Fibroblast of skin of abdomen (primary cell): ENCODE measurements at regions not wholly inside any gene's neighbourhood (a gene's known extent, or its start where the extent isn't known, plus 50 kb on each side); places are given as distances from the start of the nearest gene placed in this dataset.
"Not testable (repeated sequence)": the region's sequence is repeated elsewhere in the genome, so short reads cannot be mapped to it uniquely, and the experiment has no call there.

ENCODE experiments used
- DNase-seq: peaks from one replicate; pipeline ENCODE4 v3.0.0-alpha.2; 2013

DNA sequence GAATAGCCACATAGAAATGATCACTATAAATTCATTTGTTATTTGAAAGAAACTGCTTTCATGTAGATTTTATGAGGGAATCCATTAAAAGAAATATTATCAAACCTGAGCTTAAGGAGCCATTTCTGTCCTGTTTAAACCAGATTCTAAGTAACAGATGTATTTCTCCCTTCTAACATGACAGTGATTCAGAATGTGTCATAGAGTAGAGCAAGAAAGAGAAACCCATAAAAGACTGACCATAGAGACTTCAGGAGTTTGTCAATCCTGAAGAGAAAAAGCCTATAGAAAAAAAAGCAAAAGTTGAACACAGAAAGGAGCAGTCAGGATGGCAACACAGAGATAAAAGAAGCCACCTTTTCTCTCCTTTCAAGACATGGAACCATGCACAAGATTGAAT lies 390.6 kb downstream of the PRIM2 start:
- not testable (repeated sequence) for DNase-seq

DNA sequence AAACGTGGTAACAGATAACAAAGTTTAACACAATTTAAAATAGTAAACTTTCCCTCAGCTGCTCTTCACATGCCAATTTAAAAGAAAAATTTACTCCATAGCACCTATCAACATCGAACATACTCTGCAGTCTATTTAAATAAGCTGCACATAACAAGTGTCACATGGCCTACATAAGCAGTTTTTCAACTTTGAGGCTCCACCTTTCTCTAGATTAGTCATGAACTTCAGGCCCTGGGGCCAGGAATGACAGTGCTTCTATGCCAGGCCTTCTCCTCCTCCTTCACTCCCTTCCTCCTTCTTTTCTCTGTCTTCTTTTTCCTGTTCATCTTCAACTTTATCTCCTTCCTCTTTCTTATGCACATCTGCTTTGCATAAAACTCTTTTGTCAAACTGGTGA lies 405.1 kb downstream of the PRIM2 start:
- DNase-seq, result not testable (repeated sequence)

DNA sequence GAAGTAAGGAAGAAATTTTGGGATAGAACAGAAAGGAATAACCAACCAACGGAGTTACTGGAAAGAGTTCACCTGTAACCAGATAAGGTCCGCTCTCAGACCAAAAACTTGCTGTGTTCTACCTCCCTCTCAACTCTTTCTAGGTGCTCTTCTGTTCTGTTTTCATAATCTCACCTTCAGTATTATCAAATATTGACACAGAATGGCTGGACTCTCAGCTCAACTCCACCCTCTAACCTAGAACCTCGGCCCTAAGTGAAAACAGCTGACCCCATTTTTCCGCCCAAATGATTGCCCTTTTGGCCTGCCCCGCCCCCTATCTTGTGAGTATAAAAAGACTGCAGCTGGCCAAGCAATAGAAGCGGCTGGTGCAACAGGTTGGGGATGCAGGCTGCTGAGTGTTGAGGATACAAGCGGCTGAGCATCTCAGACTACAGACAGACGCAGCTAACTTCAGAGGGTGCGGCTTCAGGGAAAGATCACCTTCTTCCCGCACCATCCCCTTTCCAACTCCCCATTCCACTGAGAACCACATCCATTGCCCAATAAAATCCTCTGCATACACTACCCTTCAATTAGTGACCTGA lies 406.5 kb downstream of the PRIM2 start:
- DNase-seq, result not testable (repeated sequence)

DNA sequence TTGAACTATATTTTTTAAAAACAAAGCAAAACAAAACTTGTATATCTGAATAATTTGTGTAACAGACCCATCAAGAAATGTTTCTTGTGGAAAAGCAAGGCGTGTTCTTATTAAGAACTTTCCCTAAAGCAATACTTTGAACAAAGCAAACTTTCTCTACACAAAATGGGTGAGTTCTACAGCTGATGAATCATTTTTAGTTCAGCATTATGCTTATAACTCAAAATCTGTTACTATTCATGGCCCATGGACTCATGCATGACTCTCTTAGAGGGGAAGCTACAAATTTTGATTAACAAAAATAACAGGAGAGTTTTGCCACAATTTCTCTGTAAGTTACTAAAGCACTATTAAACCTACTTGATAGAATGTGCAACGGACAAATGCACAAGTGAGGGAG lies 412.0 kb downstream of the PRIM2 start:
- not testable (repeated sequence) for DNase-seq

GRCh38 chr6:57730726-57731125 lies 413.3 kb downstream of the PRIM2 start:
- DNase-seq, result not testable (repeated sequence)

- not testable (repeated sequence) for DNase-seq
These were observed 430.3 kb downstream of the PRIM2 start for GRCh38 chr6:57747716-57748115.

DNA sequence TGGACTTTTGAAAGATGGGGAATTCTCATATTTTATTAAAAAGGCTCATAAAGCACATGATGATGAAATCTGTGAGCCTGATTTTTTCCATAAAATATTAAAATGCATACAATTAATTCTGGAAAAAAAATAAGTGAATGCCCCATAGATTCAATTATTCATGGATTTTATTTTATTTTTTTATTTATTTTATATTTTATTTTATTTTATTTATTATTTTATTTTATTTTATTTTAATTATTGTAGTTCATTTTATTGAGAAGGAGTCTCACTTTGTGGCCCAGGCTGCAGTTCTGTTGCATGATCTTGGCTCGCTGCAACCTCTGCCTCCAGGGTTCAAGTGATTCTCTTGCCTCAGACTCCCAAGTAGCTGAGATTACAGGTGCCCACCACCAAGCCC lies 442.4 kb downstream of the PRIM2 start:
- DNase-seq, result not testable (repeated sequence)

DNA sequence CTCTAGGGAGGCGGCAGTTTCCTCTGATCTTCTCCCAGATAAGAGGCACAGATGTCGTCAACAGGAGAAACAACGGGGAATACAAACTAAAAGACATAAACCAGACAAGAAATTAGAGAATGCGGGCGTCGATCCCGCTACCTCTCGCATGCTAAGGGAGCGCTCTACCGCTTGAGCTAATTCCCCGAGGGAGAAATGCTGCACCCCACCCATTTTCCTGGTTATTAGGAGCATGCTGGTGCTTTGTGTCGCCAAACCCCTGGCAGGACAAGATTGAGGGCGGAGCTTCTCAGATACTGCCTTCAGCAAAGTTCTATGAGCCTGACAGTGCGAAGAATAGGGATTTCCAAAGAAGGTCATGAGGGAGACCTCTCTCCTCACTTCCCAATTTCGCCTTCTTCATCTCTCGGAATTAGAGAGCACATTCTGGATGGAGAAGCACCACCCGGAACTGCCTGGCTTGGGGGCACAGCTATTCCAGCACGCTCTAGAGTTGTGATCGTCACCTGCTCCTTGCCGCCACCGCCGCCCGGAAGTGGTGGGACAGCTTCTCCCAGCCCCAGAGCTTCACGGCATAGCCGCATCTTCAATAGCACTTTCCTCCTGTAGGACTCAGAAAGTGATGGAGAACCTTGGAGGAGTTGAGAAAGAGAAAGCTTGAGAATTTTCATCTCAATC lies 475.4 kb downstream of the PRIM2 start:
- not testable (repeated sequence) for DNase-seq

DNA sequence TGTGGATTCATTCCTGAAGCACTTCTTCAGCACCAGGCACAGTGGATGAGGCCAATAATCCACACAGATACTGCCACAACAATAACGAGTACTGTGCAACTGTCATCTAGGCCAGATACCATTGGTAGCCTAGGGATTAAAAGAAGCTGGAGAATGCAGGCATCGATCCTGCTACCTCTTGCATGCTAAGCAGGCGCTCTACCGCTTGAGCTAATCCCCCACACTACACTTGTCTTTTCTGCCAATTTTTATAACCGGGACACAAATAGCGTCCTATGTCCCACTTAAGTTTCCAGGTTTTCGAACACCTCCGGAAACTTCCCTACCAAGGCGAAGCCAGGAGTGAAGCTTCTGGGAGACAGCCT lies 475.9 kb downstream of the PRIM2 start:
- not testable (repeated sequence) for DNase-seq

- peak; percentile 49 for DNase-seq
These were observed 482.5 kb downstream of the PRIM2 start for GRCh38 chr6:57799703-57800479.

DNA sequence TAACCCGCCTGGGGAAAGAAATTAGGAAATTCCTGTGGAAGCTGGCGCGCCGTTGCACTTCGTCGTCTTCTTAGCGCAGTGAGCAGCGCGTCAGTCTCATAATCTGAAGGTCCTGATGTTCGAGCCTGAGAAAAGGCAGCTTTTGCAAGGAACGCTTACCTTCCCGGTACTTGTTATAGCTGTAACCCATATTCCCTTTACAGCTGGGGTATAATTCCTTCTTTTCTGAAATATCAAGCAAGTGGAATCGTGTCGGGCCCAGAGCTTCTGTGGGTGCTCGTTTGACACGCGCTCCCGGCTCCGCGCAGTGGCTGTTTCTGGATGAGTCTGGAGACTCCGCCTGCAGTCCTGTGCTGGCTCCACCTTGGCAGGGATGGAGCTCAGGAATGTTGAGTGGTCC lies 491.2 kb downstream of the PRIM2 start:
- peak; percentile 4 for DNase-seq

- not testable (repeated sequence) for DNase-seq
These were observed 492.0 kb downstream of the PRIM2 start for GRCh38 chr6:57809454-57809853.

- not testable (repeated sequence) for DNase-seq
These were observed 496.0 kb downstream of the PRIM2 start for GRCh38 chr6:57813271-57814075.

DNA sequence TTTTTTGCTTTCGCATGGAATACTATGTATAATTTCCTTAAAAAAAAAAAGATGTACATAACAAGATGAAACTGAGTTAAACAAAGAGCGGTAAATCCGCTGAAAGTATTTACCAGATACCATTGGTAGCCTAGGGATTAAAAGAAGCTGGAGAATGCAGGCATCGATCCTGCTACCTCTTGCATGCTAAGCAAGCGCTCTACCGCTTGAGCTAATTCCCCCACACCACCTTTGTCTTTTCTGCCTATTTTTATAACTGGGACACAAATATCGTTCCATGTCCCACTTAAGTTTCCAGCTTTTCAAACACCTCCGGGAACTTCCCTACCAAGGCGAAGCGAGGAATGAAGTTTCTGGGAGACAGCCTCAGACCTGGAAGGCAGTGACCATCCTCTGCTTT lies 498.4 kb downstream of the PRIM2 start:
- not testable (repeated sequence) for DNase-seq

- not testable (repeated sequence) for DNase-seq
These were observed 503.9 kb downstream of the PRIM2 start for GRCh38 chr6:57821325-57821724.

DNA sequence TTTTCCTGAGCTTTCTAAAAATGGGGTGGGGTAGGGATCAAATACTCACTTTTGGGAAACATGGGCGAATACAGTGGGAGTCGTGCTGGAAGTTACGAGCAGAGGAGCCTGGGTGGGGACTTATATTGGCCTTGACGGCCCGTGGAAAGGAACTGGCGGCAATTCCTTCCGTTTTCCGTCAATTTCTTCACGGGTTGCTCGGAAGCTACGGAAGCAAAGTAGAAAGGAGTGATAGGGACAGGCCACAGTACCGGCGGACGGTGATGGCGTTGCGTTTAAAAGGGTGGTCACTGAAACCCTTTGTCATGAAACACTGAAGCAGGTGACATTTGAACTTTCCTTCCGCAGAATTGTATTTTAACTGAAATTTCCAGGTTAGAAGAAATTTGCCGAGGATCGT lies 505.0 kb downstream of the PRIM2 start:
- not testable (repeated sequence) for DNase-seq

DNA sequence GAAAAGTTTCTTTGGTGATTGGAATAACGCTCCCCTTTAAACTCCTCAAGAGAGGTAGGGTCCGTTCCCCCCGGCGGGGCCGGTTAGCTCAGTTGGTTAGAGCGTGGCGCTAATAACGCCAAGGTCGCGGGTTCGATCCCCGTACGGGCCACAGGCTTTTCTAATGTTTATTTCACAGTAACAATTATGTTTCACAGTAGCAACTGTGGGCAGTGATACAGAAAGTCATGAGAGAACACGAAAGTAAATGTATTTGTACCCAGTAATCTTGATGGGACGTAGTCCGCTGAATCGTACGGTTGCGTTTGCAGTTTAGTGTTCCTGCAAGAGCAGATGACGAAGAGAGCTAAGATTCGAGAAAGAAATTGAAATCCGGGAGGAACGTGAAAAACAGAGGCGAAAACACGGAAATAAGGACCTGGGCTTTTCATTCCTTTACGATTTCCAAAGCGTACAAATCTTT lies 505.5 kb downstream of the PRIM2 start:
- DNase-seq, result no peak

- DNase-seq, result not testable (repeated sequence)
These were observed 520.3 kb downstream of the PRIM2 start for GRCh38 chr6:57837622-57838209.

DNA sequence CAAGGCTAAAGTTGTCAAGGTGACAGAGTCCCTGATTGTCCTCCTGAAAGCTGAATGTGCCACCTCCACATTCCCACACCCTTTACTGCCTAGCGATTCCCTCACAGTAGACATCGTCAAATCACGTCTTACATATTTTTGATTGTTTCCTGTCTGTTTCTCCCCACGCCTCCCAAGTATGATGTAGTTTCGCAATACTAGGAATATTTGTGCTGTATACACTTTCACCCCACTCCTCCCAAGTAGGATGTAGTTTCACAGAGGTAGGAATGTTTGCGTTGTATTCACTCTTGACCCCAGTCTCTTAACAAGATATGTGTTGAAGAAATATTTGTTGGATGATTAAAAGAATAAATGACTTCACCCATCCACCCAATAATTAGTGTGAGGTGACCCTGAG lies 524.1 kb downstream of the PRIM2 start:
- not testable (repeated sequence) for DNase-seq

- not testable (repeated sequence) for DNase-seq
These were observed 536.4 kb downstream of the PRIM2 start for GRCh38 chr6:57853745-57854407.

DNA sequence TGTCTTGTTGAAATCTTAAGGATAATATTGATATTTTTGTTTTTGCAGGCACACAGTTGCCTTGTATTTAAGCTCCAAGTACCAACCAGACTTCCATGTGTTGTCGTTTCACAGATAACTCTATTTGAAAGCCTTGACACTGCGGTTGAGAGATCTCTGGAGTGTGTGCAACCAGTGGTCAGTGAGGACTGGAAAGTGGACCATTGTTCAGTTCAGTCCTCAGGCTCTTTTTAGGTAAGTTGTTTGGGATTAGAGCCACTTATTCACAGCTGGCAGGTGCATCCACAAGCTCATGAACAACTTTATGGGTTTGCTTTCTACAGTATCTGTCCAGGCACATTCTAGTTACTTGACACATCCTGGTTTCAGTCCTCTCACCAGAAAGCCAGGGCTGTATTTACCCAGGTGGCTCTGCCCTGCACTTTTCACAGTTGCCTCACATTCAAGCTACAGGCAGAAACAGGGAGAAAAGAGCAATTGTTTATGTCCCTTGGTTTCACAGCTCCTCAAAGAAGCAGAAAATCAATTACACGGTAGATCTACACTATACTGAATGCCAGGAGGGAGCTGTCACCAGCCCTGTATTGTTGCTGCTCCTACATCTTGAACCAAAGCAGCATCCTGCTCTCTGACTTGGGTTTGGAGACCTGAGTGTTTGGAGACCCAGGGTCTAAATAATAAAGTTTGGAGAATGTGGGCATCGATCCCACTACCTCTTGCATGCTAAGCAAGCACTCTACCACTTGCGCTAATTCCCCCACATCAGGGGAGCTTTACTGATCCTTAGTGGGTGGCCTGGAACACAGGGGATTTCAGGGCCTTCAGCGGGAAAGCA lies 543.3 kb downstream of the PRIM2 start:
- not testable (repeated sequence) for DNase-seq
